ENCODE measurements at regions not wholly inside any gene's neighbourhood (a gene's known extent, or its start where the extent isn't known, plus 50 kb on each side); places are given as distances from the start of the nearest gene placed in this dataset.

- Histone ChIP-seq H3K4me1 (ENCODE audit: control insufficient read depth, insufficient read depth, low read length) (no peaks in the 10 kb centered on the region), H3K27ac (ENCODE audit: low read length) (no peak overlapping the region), H3K4me3 (ENCODE audit: low read depth in 2 of 2, low read length in 2 of 2) (no peak overlapping the region), H3K36me3 (ENCODE audit: control insufficient read depth, insufficient read depth, low read length) (no peaks in the 10 kb centered on the region), H3K9me3 (ENCODE audit: control insufficient read depth, insufficient read depth, low read depth, low read length) (no peaks in the 10 kb centered on the region), H3K27me3 (ENCODE audit: control insufficient read depth, insufficient read depth, low read length) (no peaks in the 10 kb centered on the region)
- intact Hi-C loops (cut with micrococcal nuclease; ENCODE audit: unreplicated experiment): no loop called here
- CTCF ChIA-PET: no interaction called here
- ATAC-seq (no peak), DNase-seq (ENCODE audit: low read depth, low spot score) (no peak)
- TF ChIP-seq TCF7L2 (IDR thresholded peaks at IDR 0.05; ENCODE audit: low read depth, low read length): no peak
- TF ChIP-seq POLR2AphosphoS5 (IDR thresholded peaks at IDR 0.05; ENCODE audit: low read depth, low read length): no peak
- TF ChIP-seq REST (IDR thresholded peaks at IDR 0.05; ENCODE audit: insufficient read depth in 1 of 2, low read depth in 2 of 2, low read length in 1 of 2): no peak
- no peak for TF ChIP-seq SIN3A (IDR thresholded peaks at IDR 0.05; ENCODE audit: borderline replicate concordance, insufficient read depth, low read depth, low read length)
- no peak for TF ChIP-seq CTCF (IDR thresholded peaks at IDR 0.05)
- in situ Hi-C loops (cut with HindIII; ENCODE audit: low pct_unique_long_range_greater_than_20kb, low sequenced_read_pairs): no loop called here
- no TSS peak for BruUV-seq (replicated peaks)
- POLR2A ChIA-PET: no interaction called here
Observed at GRCh38 chr16:9370061-9370491, 278.6 kb downstream of the HAPSTR1 start.

- in situ Hi-C loops (cut with HindIII; ENCODE audit: low pct_unique_long_range_greater_than_20kb, low sequenced_read_pairs): no loop called here
- ChIA-PET POLR2A (interaction anchor here (0.7 kb wide), 1 partner anchor 530 kb away, joined by 7 read pairs; no protein-coding TSS in a partner anchor), CTCF (no interaction called here)
- Histone ChIP-seq H3K9me3 (ENCODE audit: control insufficient read depth, insufficient read depth, low read depth, low read length) (no peaks in the 10 kb centered on the region), H3K4me3 (ENCODE audit: low read depth in 2 of 2, low read length in 2 of 2) (no peak overlapping the region), H3K27ac (ENCODE audit: low read length) (no peak overlapping the region), H3K27me3 (ENCODE audit: control insufficient read depth, insufficient read depth, low read length) (no peaks in the 10 kb centered on the region), H3K4me1 (ENCODE audit: control insufficient read depth, insufficient read depth, low read length) (no peaks in the 10 kb centered on the region), H3K36me3 (ENCODE audit: control insufficient read depth, insufficient read depth, low read length) (no peaks in the 10 kb centered on the region)
- no peak for ATAC-seq
- no TSS peak for BruUV-seq (replicated peaks)
- no peak for DNase-seq (ENCODE audit: low read depth, low spot score)
- intact Hi-C loops (cut with micrococcal nuclease; ENCODE audit: unreplicated experiment): no loop called here
- TF ChIP-seq REST (IDR thresholded peaks at IDR 0.05; ENCODE audit: insufficient read depth in 1 of 2, low read depth in 2 of 2, low read length in 1 of 2): 0 out of 4 replicates have a peak, but pooled peaks of 1 of the 2 experiments have one; percentile 50
- TF ChIP-seq TCF7L2 (IDR thresholded peaks at IDR 0.05; ENCODE audit: low read depth, low read length): no peak
Observed at GRCh38 chr16:9371713-9372448, 280.4 kb downstream of the HAPSTR1 start.
